Middle frontal gyrus (tissue), 1 donor: ENCODE measurements at regions not wholly inside any gene's neighbourhood (a gene's known extent, or its start where the extent isn't known, plus 50 kb on each side); places are given as distances from the start of the nearest gene placed in this dataset.
"Not testable (repeated sequence)": the region's sequence is repeated elsewhere in the genome, so short reads cannot be mapped to it uniquely, and the experiment has no call there.

Experiments
- DNase-seq: peaks from one replicate; pipeline ENCODE4 v3.0.0-alpha.2; 2015; ENCODE audit warnings: low spot score; ENCODE audit errors: extremely low spot score

- DNase-seq, result no peak
Observed at GRCh38 chr6:156602066-156602385, 175.2 kb upstream of the ARID1B start.

- no peak for DNase-seq
Observed at GRCh38 chr6:156601152-156602065, 175.8 kb upstream of the ARID1B start.

- DNase-seq, result no peak
Observed at GRCh38 chr6:156600678-156601077, 176.5 kb upstream of the ARID1B start.

DNA sequence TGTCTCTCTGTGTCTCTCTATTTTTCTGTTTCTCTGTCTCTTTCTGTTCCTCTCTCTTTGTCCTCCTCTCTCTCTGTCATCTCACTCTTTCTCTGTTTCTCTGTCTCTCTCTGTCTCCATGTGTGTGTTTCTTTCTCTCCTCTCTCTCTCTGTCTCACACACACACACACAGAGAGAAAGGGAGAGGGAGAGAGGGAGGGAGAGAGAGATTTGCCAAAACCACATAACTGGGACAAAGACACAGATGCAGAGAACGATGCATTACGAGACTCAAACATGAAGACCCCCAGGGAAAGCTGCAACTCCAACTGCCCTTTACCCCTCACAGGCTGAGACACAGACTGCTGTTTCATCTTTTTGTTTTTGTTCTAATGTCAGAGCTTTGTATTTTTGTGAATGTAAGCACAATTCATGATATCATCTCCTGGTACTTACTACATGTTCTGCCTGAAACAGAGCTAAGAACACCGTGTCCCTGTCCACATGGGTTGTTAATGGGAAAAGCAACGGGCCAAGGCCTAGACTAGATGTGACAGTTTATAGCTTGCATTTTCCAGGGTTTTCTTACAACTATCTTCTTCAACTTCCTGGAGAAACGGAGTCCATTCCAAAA is 177.1 kb upstream of the ARID1B start:
- no peak for DNase-seq

GRCh38 chr6:156599366-156599765 is 177.8 kb upstream of the ARID1B start:
- DNase-seq, result no peak

DNA sequence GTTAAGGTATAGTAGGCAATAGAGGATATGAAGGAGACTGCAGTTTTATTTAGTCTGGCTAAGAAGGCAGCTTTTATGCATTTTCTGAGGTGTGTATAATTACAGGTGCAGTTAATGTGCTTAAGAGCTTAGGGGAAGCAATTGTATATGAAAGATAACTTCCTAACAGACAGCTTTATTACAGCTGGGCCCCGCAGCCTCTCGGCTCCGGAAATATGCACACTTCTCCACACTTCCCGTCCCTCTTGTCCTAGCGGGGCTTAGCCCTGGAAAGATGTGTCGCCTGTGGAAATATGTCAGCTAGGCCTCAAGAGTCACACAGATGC is 178.4 kb upstream of the ARID1B start:
- no peak for DNase-seq

- DNase-seq, result no peak
Observed at GRCh38 chr6:156598071-156598854, 178.9 kb upstream of the ARID1B start.

DNA sequence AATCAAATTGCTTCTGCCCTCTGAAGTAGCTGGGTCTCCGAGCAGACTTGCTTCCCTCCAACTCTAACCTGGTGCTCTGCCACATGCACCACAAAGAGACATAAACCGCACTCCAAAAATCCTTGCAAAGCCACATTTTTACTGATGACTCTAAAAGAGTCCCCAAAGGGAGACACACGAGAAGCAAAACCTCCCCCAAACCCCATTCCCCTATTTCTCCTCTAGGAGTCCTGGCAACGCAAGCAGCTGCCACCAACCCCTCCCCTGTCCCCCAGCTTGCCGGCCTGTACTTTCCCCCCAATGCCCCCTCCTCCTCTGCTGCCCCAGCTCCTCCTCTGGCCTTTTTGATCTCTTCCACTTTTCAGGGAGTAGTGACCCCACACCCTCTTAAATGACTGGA is 180.1 kb upstream of the ARID1B start:
- DNase-seq, result no peak

DNA sequence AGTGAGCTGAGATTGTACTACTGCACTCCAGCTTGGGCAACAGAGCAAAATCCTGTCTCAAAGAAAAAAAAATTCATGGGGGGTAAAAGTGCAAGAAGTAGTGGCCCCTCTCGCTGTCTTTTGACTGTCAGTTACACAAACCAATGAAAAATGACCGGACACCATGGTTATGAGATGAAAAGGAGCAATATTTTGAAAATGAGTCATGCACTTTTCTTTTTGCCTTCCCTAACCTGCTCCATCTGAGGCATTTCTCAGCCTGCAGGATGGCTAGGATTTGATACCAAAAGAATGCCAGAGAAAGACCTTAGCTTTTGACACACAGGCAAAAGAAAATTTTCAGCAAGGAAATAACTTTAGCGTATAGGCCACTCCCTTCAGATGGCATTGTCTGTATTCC is 181.7 kb upstream of the ARID1B start:
- DNase-seq, result no peak

- DNase-seq, result no peak
Observed at GRCh38 chr6:156593893-156594292, 183.3 kb upstream of the ARID1B start.

GRCh38 chr6:156593127-156593526 is 184.1 kb upstream of the ARID1B start:
- DNase-seq, result no peak

DNA sequence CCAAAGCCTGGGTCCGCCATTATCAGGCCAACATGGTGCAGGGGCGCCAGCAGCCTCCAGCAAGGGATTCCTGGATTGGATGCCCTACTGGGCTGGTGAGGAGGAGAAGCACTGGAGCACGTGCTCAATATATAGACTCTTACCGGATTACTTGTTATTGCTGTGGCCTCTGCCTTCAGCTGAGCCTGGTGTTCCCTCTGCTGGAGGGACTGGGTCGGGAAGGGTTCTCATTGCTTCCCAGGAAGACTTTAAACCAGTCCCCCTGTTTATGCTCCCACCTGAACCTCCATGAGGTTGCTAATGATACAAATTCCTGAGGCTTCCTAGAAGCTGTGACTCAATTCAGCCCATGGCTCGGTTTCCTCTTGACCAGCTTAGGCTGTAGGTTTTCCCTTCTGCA is 186.7 kb upstream of the ARID1B start:
- no peak for DNase-seq

DNA sequence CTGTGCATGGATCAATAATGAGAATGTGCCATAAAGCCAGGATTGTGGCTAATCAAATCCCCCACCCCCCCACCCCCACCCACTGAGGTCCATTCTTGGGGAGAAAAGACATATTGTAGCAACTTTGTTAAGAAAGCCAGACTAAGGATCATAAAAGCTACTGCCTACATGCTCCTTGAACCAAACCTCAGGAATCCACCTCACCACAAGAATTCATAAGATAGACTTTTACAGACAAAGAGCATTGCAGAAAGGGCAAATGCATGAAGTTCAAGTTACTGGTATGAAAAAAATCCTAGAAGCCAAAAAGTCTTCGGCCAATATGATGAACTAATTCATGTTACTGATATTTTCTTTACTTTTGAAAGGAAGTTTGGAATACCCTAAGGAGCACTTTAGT is 187.9 kb upstream of the ARID1B start:
- DNase-seq, result no peak

DNA sequence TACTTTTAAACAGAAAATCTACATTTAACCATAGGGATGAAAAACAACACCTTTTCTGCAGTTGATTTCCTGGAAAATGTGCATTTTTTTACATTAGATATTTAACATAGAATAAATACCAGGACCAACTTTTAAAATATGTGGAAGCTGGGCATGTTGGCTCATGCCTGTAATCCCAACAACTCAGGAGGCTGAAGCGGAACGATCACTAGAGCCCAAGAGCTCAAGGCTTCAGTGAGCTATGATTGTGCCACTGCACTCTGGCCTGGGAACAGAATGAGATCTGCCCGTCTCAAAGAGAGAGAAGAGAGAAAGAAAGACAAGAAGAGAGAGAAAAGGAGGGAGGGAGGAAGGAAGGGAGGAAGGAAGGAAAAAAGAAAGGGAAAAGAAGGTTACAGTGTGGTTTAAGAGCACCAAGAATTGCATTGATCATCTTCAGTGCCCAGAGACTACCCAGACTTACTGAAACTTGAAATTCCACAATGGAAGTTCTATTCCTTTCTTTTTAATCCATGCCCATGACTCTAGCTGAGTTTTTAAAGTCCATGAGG is 189.4 kb upstream of the ARID1B start:
- no peak for DNase-seq

DNA sequence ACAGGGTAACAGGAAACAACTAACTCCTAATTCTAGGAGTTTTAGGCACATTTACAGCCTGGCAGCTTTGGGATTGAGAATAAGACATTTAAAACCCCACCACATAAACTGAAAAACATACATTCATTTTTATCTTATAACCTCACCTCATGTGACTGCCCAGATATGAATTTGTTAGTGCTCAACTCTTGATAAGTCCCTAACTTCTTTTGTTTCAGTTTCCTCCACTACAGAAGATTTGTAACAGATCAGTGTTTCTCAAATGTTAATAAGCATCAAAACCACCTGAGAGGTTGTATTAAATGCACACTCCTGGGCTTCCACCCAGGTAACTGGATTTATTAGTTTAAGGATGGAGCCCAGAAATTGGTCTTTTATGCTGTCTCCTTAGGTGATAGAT is 190.1 kb upstream of the ARID1B start:
- DNase-seq, result no peak

- DNase-seq, result no peak
Observed at GRCh38 chr6:156585859-156586258, 191.3 kb upstream of the ARID1B start.

DNA sequence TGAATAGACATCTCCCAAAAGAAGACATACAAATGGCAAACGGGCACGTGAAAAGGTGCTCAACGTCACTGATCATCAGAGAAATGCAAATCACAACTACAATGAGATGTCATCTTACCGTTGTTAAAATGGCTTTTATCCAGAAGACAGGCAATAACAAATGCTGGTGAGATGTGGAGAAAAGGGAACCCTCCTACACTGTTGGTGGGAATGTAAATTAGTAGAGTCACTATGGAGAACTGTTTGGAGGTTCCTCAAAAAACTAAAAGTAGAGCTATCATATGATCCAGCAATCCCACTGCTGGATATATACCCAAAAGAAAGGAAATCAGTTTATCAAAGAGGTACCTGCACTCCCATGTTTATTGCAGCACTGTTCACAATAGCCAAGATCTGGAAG is 193.1 kb upstream of the ARID1B start:
- DNase-seq, result not testable (repeated sequence)

DNA sequence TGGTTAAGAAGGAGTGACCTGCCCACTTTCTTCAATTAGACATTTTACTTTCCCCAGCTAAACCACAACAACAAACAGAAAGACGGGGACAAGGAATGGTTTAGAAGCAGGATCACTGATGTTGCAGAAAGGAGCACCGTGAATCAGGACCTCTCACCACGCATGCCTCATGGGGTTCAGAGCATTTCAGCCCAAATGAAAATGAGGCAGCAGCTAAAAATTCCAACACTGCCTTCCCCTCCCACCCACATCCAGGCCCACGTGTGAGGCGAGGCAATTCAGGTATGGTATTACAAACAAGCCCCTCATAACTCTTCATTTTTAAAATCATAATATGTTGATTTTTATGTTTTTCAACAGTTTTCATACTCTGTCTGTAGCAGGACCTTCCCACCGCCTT is 194.1 kb upstream of the ARID1B start:
- DNase-seq, result no peak

GRCh38 chr6:156582509-156582992 is 194.6 kb upstream of the ARID1B start:
- no peak for DNase-seq

- DNase-seq, result no peak
Observed at GRCh38 chr6:156579564-156579963, 197.6 kb upstream of the ARID1B start.

- DNase-seq, result no peak
Observed at GRCh38 chr6:156577749-156578148, 199.4 kb upstream of the ARID1B start.

- DNase-seq, result no peak
Observed at GRCh38 chr6:156575361-156575760, 201.8 kb upstream of the ARID1B start.
